ENCODE measurements at regions not wholly inside any gene's neighbourhood (a gene's known extent, or its start where the extent isn't known, plus 50 kb on each side); places are given as distances from the start of the nearest gene placed in this dataset.

DNA sequence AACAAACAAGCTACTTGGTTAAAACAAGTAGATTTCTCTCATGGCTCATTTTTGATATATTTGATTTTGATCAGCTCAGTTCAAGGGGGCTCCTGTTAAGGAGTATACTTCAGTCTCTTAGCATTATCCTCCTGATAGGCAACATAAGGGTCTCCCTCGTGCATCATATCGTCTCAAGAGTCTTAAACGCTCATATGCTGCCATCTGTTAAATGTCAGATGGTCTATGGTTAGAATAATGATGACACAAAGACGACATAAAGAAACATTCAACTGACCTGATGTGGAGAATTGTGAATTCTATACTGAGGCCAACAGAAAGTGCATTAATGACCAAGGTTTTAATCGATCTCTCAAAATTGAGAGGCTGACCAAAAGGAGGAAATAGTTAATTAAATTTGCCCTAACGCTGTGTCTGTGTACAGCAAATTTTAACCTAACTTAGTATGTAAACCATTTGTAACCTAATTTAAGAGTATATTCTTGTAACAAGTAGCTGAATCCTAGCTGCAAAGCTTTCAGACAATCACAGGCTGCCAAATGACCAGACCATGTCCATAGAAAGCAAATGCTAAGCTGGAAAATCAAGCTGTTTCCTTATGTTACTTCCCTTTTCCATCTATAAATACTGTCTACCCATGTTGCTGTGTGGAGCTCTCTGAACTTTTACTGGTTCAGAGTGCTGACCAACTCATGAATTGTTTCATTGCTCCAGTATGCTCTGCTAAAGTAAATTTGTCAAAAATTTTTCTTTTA lies 1688.5 kb downstream of the GRIK2 start:
- Histone ChIP-seq H3K4me3 (ENCODE audit: low read length in 2 of 2) (no peak overlapping the region), H3K27me3 (ENCODE audit: control insufficient read depth in 2 of 2, insufficient read depth in 1 of 2, low read length in 1 of 2) (no peaks in the 10 kb centered on the region), H3K9me3 (ENCODE audit: control insufficient read depth in 2 of 2, insufficient read depth in 1 of 2, low read length in 1 of 2) (no peaks in the 10 kb centered on the region), H3K36me3 (ENCODE audit: control insufficient read depth in 2 of 2, insufficient read depth in 2 of 2, low read length in 1 of 2) (no peaks in the 10 kb centered on the region), H3K4me1 (ENCODE audit: control insufficient read depth in 2 of 2, insufficient read depth in 2 of 2, low read length in 2 of 2) (no peaks in the 10 kb centered on the region), H3K27ac (ENCODE audit: low read depth in 1 of 2, low read length in 1 of 2) (no peak overlapping the region)
- 90% methylated on average over 6 of the region's 6 CpGs for WGBS
- DNase-seq (ENCODE audit: low read depth in 6 of 9, low spot score in 9 of 9): no peak

DNA sequence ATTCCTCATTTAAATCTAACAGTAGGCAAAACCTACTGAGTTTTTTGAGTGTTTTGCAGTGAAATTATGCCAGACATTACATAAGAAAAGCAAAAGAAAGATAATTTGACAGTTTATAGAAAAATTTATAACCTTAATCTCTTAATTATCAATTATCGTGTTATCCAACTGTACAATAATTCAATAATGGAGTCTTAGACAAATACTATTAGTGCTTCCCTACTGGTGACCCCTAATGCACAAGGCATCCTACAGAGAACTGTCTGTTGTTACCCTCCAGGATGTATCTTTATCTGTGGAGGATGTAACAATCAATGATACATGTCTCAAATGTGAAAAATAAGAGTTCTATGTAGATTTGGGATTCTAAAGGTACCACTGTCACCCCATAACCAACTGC lies 1687.6 kb downstream of the GRIK2 start:
- no peaks in the 10 kb centered on the region for H3K9me3 ChIP-seq (ENCODE audit: control insufficient read depth in 2 of 2, insufficient read depth in 1 of 2, low read length in 1 of 2)
- no peaks in the 10 kb centered on the region for H3K36me3 ChIP-seq (ENCODE audit: control insufficient read depth in 2 of 2, insufficient read depth in 2 of 2, low read length in 1 of 2)
- 95% methylated on average over 1 of the region's 1 CpG for WGBS
- no peak overlapping the region for H3K4me3 ChIP-seq (ENCODE audit: low read length in 2 of 2)
- no peak overlapping the region for H3K27ac ChIP-seq (ENCODE audit: low read depth in 1 of 2, low read length in 1 of 2)
- no peaks in the 10 kb centered on the region for H3K4me1 ChIP-seq (ENCODE audit: control insufficient read depth in 2 of 2, insufficient read depth in 2 of 2, low read length in 2 of 2)
- DNase-seq (ENCODE audit: low read depth in 6 of 9, low spot score in 9 of 9): no peak
- H3K27me3 ChIP-seq (ENCODE audit: control insufficient read depth in 2 of 2, insufficient read depth in 1 of 2, low read length in 1 of 2): no peaks in the 10 kb centered on the region

DNA sequence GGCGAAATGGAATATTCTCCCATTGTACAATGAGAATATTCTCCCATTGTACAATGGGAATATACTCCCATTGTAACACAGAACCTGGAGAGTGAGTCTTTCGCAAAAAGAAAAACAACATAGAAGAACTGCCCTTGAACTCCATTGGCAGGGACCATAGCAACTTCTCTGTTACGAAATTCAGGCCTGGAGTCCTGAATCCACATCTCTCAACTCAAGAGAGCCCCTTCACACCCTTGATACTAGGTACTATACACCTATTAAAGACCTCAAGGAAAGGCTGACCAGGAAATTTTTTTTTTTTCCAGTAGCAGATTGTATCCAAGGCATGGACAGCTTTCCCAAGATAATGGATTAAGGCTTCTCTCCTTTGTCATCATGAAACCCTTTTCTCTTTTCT lies 1687.0 kb downstream of the GRIK2 start:
- no peak overlapping the region for H3K27ac ChIP-seq (ENCODE audit: low read depth in 1 of 2, low read length in 1 of 2)
- no peak for DNase-seq (ENCODE audit: low read depth in 6 of 9, low spot score in 9 of 9)
- 82% methylated on average over 3 of the region's 3 CpGs for WGBS
- H3K4me3 ChIP-seq (ENCODE audit: low read length in 2 of 2): no peak overlapping the region
- H3K4me1 ChIP-seq (ENCODE audit: control insufficient read depth in 2 of 2, insufficient read depth in 2 of 2, low read length in 2 of 2): no peaks in the 10 kb centered on the region
- H3K9me3 ChIP-seq (ENCODE audit: control insufficient read depth in 2 of 2, insufficient read depth in 1 of 2, low read length in 1 of 2): no peaks in the 10 kb centered on the region
- no peaks in the 10 kb centered on the region for H3K27me3 ChIP-seq (ENCODE audit: control insufficient read depth in 2 of 2, insufficient read depth in 1 of 2, low read length in 1 of 2)
- no peaks in the 10 kb centered on the region for H3K36me3 ChIP-seq (ENCODE audit: control insufficient read depth in 2 of 2, insufficient read depth in 2 of 2, low read length in 1 of 2)

DNA sequence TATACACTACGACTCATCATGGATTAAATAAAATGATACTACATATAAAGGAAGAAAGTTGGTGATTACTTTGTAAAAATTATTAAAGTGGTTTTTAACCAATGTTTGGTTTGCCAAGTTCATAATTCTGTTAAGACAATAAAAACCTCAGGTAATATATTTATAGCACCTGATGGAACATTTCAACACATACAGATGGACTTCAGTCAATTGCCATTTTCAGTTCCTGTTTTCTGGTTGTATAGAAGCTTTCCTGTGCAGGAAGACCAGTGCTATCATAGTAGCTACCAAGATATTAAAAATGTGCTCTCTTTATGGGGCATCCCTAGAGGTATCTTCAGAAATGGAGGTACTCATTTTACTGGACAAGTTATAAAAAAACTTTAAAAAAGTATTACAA lies 1686.4 kb downstream of the GRIK2 start:
- no peaks in the 10 kb centered on the region for H3K9me3 ChIP-seq (ENCODE audit: control insufficient read depth in 2 of 2, insufficient read depth in 1 of 2, low read length in 1 of 2)
- H3K4me1 ChIP-seq (ENCODE audit: control insufficient read depth in 2 of 2, insufficient read depth in 2 of 2, low read length in 2 of 2): no peaks in the 10 kb centered on the region
- no peak overlapping the region for H3K27ac ChIP-seq (ENCODE audit: low read depth in 1 of 2, low read length in 1 of 2)
- no peak for DNase-seq (ENCODE audit: low read depth in 6 of 9, low spot score in 9 of 9)
- no peak overlapping the region for H3K4me3 ChIP-seq (ENCODE audit: low read length in 2 of 2)
- 96% methylated on average over 1 of the region's 1 CpG for WGBS
- no peaks in the 10 kb centered on the region for H3K36me3 ChIP-seq (ENCODE audit: control insufficient read depth in 2 of 2, insufficient read depth in 2 of 2, low read length in 1 of 2)
- H3K27me3 ChIP-seq (ENCODE audit: control insufficient read depth in 2 of 2, insufficient read depth in 1 of 2, low read length in 1 of 2): no peaks in the 10 kb centered on the region

DNA sequence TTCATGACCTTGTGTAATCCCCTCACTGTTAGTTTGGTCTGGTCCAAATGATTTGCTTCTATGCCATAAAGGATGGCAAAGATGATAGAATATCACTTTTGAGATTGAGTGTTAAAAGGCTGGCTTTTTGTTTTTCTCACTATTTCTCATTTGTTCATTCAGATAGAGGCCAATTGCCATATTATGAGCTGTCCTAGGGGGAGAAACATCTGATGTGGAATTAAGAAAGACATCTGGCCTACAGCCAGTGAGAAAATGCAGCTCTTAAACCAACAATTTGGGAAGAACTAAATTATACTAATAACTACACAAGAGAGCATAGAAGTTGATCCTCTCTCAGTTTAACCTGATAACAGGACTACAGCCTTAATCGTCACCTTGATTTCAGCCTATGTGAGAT lies 1668.6 kb downstream of the GRIK2 start:
- H3K9me3 ChIP-seq (ENCODE audit: control insufficient read depth in 2 of 2, insufficient read depth in 1 of 2, low read length in 1 of 2): no peaks in the 10 kb centered on the region
- no peak overlapping the region for H3K4me3 ChIP-seq (ENCODE audit: low read length in 2 of 2)
- no peaks in the 10 kb centered on the region for H3K27me3 ChIP-seq (ENCODE audit: control insufficient read depth in 2 of 2, insufficient read depth in 1 of 2, low read length in 1 of 2)
- H3K36me3 ChIP-seq (ENCODE audit: control insufficient read depth in 2 of 2, insufficient read depth in 2 of 2, low read length in 1 of 2): no peaks in the 10 kb centered on the region
- no peaks in the 10 kb centered on the region for H3K4me1 ChIP-seq (ENCODE audit: control insufficient read depth in 2 of 2, insufficient read depth in 2 of 2, low read length in 2 of 2)
- WGBS: 94% methylated on average over 1 of the region's 1 CpG
- no peak for DNase-seq (ENCODE audit: low read depth in 6 of 9, low spot score in 9 of 9)
- H3K27ac ChIP-seq (ENCODE audit: low read depth in 1 of 2, low read length in 1 of 2): no peak overlapping the region

DNA sequence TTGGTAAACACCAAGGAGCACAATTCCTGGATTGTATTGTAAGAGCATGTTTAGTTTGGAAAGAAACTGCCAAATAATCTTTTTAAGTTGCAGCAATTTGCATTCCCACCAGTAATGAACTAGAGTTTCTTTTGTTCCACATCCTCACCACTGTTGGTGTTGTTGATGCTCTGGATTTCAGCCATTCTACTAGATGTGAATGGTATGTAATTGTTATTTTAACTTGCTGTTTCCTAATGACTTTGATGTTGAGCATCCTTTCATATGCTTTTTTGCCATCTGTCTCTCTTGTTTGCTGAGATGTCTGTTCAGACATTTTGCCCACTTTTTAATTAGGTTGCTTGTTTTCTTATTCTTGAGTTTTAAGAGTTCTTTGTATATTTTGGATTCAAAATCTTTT lies 1654.1 kb downstream of the GRIK2 start:
- Histone ChIP-seq H3K9me3 (ENCODE audit: control insufficient read depth in 2 of 2, insufficient read depth in 1 of 2, low read length in 1 of 2) (no peaks in the 10 kb centered on the region), H3K27ac (ENCODE audit: low read depth in 1 of 2, low read length in 1 of 2) (no peak overlapping the region), H3K4me3 (ENCODE audit: low read length in 2 of 2) (no peak overlapping the region), H3K27me3 (ENCODE audit: control insufficient read depth in 2 of 2, insufficient read depth in 1 of 2, low read length in 1 of 2) (no peaks in the 10 kb centered on the region), H3K36me3 (ENCODE audit: control insufficient read depth in 2 of 2, insufficient read depth in 2 of 2, low read length in 1 of 2) (no peaks in the 10 kb centered on the region), H3K4me1 (ENCODE audit: control insufficient read depth in 2 of 2, insufficient read depth in 2 of 2, low read length in 2 of 2) (no peaks in the 10 kb centered on the region)
- no peak for DNase-seq (ENCODE audit: low read depth in 6 of 9, low spot score in 9 of 9)

DNA sequence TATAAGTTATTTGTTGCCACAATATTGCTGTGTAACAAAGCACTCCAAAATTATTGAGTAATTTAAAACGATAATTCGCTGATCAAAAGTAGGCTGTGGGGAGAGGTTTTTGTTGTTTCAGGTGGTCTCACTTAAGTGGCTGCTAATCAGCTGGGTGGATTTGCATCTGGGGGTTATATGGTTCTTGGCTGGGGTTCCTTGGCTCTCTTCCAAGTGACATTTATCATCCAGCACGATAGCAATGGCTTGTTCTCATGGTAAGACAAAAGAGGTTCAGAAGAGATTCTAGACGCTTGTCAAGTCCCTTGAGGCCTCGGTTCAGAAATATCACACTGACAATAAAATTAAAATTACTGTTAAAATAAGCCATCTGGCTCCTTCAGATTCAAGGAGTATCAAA lies 1648.8 kb downstream of the GRIK2 start:
- no peak for DNase-seq (ENCODE audit: low read depth in 6 of 9, low spot score in 9 of 9)
- H3K4me3 ChIP-seq (ENCODE audit: low read length in 2 of 2): no peak overlapping the region
- H3K36me3 ChIP-seq (ENCODE audit: control insufficient read depth in 2 of 2, insufficient read depth in 2 of 2, low read length in 1 of 2): no peaks in the 10 kb centered on the region
- 88% methylated on average over 5 of the region's 5 CpGs for WGBS
- H3K27me3 ChIP-seq (ENCODE audit: control insufficient read depth in 2 of 2, insufficient read depth in 1 of 2, low read length in 1 of 2): no peaks in the 10 kb centered on the region
- H3K4me1 ChIP-seq (ENCODE audit: control insufficient read depth in 2 of 2, insufficient read depth in 2 of 2, low read length in 2 of 2): no peaks in the 10 kb centered on the region
- peaks cover 0 to 3% of the 10 kb centered on the region in 2 donors for H3K9me3 ChIP-seq (ENCODE audit: control insufficient read depth in 2 of 2, insufficient read depth in 1 of 2, low read length in 1 of 2)
- no peak overlapping the region for H3K27ac ChIP-seq (ENCODE audit: low read depth in 1 of 2, low read length in 1 of 2)

DNA sequence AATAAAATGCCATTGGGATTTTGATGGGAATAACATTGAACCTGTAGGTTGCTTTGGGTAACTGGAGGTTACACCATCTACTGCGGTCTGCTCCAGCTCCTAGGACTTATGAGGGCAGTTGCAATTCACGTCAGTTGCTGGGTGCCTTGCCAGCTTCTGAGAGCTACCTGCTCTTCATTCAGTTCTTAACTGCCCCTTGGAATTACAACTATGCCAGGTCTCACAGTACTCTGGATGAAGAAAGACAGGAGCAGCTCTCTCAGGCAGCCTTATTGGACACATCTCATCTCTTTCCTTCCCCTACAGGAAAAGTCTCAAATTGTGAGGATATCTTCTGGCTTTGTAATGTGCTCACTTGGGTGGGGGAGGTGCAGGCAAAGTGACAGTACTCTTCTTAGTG lies 1643.3 kb downstream of the GRIK2 start:
- WGBS: 80% methylated on average over 2 of the region's 2 CpGs
- DNase-seq (ENCODE audit: low read depth in 6 of 9, low spot score in 9 of 9): no peak
- Histone ChIP-seq H3K4me1 (ENCODE audit: control insufficient read depth in 2 of 2, insufficient read depth in 2 of 2, low read length in 2 of 2) (no peaks in the 10 kb centered on the region), H3K36me3 (ENCODE audit: control insufficient read depth in 2 of 2, insufficient read depth in 2 of 2, low read length in 1 of 2) (no peaks in the 10 kb centered on the region), H3K9me3 (ENCODE audit: control insufficient read depth in 2 of 2, insufficient read depth in 1 of 2, low read length in 1 of 2) (peaks cover 0 to 3% of the 10 kb centered on the region in 2 donors), H3K27ac (ENCODE audit: low read depth in 1 of 2, low read length in 1 of 2) (no peak overlapping the region), H3K27me3 (ENCODE audit: control insufficient read depth in 2 of 2, insufficient read depth in 1 of 2, low read length in 1 of 2) (no peaks in the 10 kb centered on the region), H3K4me3 (ENCODE audit: low read length in 2 of 2) (no peak overlapping the region)

DNA sequence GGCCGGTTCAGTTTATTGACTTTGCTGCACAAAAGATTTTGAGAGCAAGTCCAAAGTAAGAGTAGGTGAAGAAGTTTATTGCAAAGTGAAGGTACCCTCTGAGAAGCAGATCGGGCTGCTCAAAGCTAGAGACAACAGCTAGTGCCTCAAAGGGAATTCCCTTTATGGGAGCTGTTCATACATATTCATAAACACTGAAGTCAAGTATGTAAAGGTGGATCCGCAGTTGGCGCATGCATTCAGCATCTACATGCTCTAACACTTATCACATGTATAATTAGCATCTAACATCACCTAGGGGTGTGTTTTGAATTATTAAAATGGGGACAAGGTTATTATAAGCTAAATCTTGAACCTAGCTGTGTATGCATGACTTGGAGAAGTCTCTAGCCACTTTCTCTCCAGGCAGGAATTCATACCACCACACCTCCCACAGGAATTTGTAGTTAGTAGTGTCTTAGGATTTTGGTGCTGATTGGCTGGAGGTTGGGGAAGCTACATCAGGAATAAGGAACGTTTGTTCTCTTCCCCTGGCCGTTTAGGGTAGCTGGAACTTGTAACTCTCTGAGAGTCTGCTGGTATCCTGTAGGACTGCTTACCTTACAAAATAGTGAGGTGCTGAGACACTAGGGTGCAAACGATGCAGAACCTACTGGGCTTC lies 1633.9 kb downstream of the GRIK2 start:
- Histone ChIP-seq H3K9me3 (ENCODE audit: control insufficient read depth in 2 of 2, insufficient read depth in 1 of 2, low read length in 1 of 2) (no peaks in the 10 kb centered on the region), H3K27ac (ENCODE audit: low read depth in 1 of 2, low read length in 1 of 2) (no peak overlapping the region), H3K36me3 (ENCODE audit: control insufficient read depth in 2 of 2, insufficient read depth in 2 of 2, low read length in 1 of 2) (no peaks in the 10 kb centered on the region), H3K4me3 (ENCODE audit: low read length in 2 of 2) (no peak overlapping the region), H3K4me1 (ENCODE audit: control insufficient read depth in 2 of 2, insufficient read depth in 2 of 2, low read length in 2 of 2) (no peaks in the 10 kb centered on the region), H3K27me3 (ENCODE audit: control insufficient read depth in 2 of 2, insufficient read depth in 1 of 2, low read length in 1 of 2) (no peaks in the 10 kb centered on the region)
- DNase-seq (ENCODE audit: low read depth in 6 of 9, low spot score in 9 of 9): no peak
- 77% methylated on average over 7 of the region's 7 CpGs for WGBS
